ENCODE measurements at regions not wholly inside any gene's neighbourhood (a gene's known extent, or its start where the extent isn't known, plus 50 kb on each side); places are given as distances from the start of the nearest gene placed in this dataset.

- DNase-seq (ENCODE audit: low read depth in 2 of 2) = no peak
- no peak overlapping the region for H3K9ac ChIP-seq (ENCODE audit: insufficient read depth, low read length)
- no peaks in the 10 kb centered on the region for H3K36me3 ChIP-seq (ENCODE audit: control insufficient read depth, insufficient read depth, low read length)
- H2AFZ ChIP-seq (ENCODE audit: low read length) = no peak overlapping the region
- TF ChIP-seq EZH2 (IDR thresholded peaks at IDR 0.05; ENCODE audit: low read length, missing control alignments) = no peak
- TF ChIP-seq, protein P1, sequence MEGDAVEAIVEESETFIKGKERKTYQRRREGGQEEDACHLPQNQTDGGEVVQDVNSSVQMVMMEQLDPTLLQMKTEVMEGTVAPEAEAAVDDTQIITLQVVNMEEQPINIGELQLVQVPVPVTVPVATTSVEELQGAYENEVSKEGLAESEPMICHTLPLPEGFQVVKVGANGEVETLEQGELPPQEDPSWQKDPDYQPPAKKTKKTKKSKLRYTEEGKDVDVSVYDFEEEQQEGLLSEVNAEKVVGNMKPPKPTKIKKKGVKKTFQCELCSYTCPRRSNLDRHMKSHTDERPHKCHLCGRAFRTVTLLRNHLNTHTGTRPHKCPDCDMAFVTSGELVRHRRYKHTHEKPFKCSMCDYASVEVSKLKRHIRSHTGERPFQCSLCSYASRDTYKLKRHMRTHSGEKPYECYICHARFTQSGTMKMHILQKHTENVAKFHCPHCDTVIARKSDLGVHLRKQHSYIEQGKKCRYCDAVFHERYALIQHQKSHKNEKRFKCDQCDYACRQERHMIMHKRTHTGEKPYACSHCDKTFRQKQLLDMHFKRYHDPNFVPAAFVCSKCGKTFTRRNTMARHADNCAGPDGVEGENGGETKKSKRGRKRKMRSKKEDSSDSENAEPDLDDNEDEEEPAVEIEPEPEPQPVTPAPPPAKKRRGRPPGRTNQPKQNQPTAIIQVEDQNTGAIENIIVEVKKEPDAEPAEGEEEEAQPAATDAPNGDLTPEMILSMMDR (conservative IDR thresholded peaks at IDR 0.05 in 1 of 2, IDR thresholded peaks at IDR 0.05 in 1 of 2; ENCODE audit: low read depth in 1 of 2, low read length in 2 of 2) = no peak
- H3K79me2 ChIP-seq (ENCODE audit: control insufficient read depth, insufficient read depth, low read length) = no peaks in the 10 kb centered on the region
- no peak overlapping the region for H3K4me3 ChIP-seq (replicated peaks in 1 of 4; ENCODE audit: control extremely low read depth in 1 of 4, insufficient read depth in 1 of 4, low read depth in 3 of 4, low read length in 4 of 4)
- H3K27ac ChIP-seq (ENCODE audit: insufficient read depth, low read length) = no peak overlapping the region
- H3K4me1 ChIP-seq (ENCODE audit: control insufficient read depth, extremely low read depth, insufficient read depth, low read length) = no peaks in the 10 kb centered on the region
- no peaks in the 10 kb centered on the region for H3K9me3 ChIP-seq (ENCODE audit: control insufficient read depth, insufficient read depth, low read depth, low read length)
- no peaks in the 10 kb centered on the region for H4K20me1 ChIP-seq (ENCODE audit: control insufficient read depth, extremely low read depth, insufficient read depth, low read length)
- no peaks in the 10 kb centered on the region for H3K27me3 ChIP-seq (ENCODE audit: control insufficient read depth, insufficient read depth, low read length)
- no peak overlapping the region for H3K4me2 ChIP-seq (ENCODE audit: extremely low read depth, insufficient read depth, low read length)
These were observed 245.4 kb downstream of the NAF1 start for GRCh38 chr4:162921178-162921785.

DNA sequence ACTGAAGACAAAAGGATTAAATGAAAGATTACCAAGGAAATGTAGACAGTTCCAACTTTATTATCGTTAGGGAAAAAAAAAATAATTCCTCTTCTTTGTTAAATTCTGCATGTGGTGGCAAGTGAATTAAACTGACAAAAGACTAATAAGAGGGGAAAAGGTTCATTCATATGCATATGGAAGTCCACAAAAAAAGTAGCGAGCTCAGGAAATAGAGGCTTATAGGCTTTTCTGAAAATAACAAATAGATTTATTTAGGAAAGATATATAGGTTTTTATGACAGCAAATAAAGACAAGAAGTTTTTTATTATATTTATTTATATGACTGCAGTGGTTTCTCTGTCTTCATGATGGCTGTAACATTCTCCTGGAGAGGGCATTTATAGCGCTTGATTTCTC lies 246.0 kb downstream of the NAF1 start:
- no peak for TF ChIP-seq EZH2 (IDR thresholded peaks at IDR 0.05; ENCODE audit: low read length, missing control alignments)
- TF ChIP-seq, protein P1 (conservative IDR thresholded peaks at IDR 0.05 in 1 of 2, IDR thresholded peaks at IDR 0.05 in 1 of 2; ENCODE audit: low read depth in 1 of 2, low read length in 2 of 2) = no peak
- Histone ChIP-seq H2AFZ (ENCODE audit: low read length) (no peak overlapping the region), H3K9me3 (ENCODE audit: control insufficient read depth, insufficient read depth, low read depth, low read length) (no peaks in the 10 kb centered on the region), H3K4me3 (replicated peaks in 1 of 4; ENCODE audit: control extremely low read depth in 1 of 4, insufficient read depth in 1 of 4, low read depth in 3 of 4, low read length in 4 of 4) (no peak overlapping the region), H3K9ac (ENCODE audit: insufficient read depth, low read length) (no peak overlapping the region), H3K36me3 (ENCODE audit: control insufficient read depth, insufficient read depth, low read length) (no peaks in the 10 kb centered on the region), H3K27ac (ENCODE audit: insufficient read depth, low read length) (no peak overlapping the region), H3K79me2 (ENCODE audit: control insufficient read depth, insufficient read depth, low read length) (no peaks in the 10 kb centered on the region), H4K20me1 (ENCODE audit: control insufficient read depth, extremely low read depth, insufficient read depth, low read length) (no peaks in the 10 kb centered on the region), H3K4me1 (ENCODE audit: control insufficient read depth, extremely low read depth, insufficient read depth, low read length) (no peaks in the 10 kb centered on the region), H3K4me2 (ENCODE audit: extremely low read depth, insufficient read depth, low read length) (no peak overlapping the region), H3K27me3 (ENCODE audit: control insufficient read depth, insufficient read depth, low read length) (no peaks in the 10 kb centered on the region)
- DNase-seq (ENCODE audit: low read depth in 2 of 2) = no peak

DNA sequence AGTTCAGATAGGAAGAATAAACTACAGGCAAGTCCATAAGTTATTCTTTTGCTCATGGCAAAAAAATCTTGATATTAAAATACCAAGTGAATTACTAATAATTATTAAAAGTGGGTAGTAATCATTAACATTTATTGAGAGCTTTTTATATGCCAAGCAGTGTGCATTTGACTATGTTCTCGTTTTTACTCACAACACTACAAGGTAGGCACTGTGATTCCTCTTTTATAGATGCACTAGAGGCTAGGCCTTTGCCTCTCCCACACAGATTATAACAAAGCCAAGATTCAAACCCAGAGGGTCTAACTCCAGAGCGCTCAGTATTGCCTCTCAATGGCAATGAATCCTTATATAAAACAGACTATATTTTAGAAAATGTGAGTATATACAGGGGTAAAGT lies 254.2 kb downstream of the NAF1 start:
- H3K27me3 ChIP-seq (ENCODE audit: control insufficient read depth, insufficient read depth, low read length) = no peaks in the 10 kb centered on the region
- H3K9me3 ChIP-seq (ENCODE audit: control insufficient read depth, insufficient read depth, low read depth, low read length) = no peaks in the 10 kb centered on the region
- no peak for DNase-seq (ENCODE audit: low read depth in 2 of 2)
- H2AFZ ChIP-seq (ENCODE audit: low read length) = no peak overlapping the region
- H3K4me1 ChIP-seq (ENCODE audit: control insufficient read depth, extremely low read depth, insufficient read depth, low read length) = no peaks in the 10 kb centered on the region
- no peaks in the 10 kb centered on the region for H3K79me2 ChIP-seq (ENCODE audit: control insufficient read depth, insufficient read depth, low read length)
- H4K20me1 ChIP-seq (ENCODE audit: control insufficient read depth, extremely low read depth, insufficient read depth, low read length) = no peaks in the 10 kb centered on the region
- TF ChIP-seq EZH2 (IDR thresholded peaks at IDR 0.05; ENCODE audit: low read length, missing control alignments) = no peak
- TF ChIP-seq, protein P1 (conservative IDR thresholded peaks at IDR 0.05 in 1 of 2, IDR thresholded peaks at IDR 0.05 in 1 of 2; ENCODE audit: low read depth in 1 of 2, low read length in 2 of 2) = no peak
- H3K36me3 ChIP-seq (ENCODE audit: control insufficient read depth, insufficient read depth, low read length) = no peaks in the 10 kb centered on the region
- no peak overlapping the region for H3K9ac ChIP-seq (ENCODE audit: insufficient read depth, low read length)
- H3K27ac ChIP-seq (ENCODE audit: insufficient read depth, low read length) = no peak overlapping the region
- no peak overlapping the region for H3K4me2 ChIP-seq (ENCODE audit: extremely low read depth, insufficient read depth, low read length)
- no peak overlapping the region for H3K4me3 ChIP-seq (replicated peaks in 1 of 4; ENCODE audit: control extremely low read depth in 1 of 4, insufficient read depth in 1 of 4, low read depth in 3 of 4, low read length in 4 of 4)
